HG03342 (cell line): ENCODE measurements at regions not wholly inside any gene's neighbourhood (a gene's known extent, or its start where the extent isn't known, plus 50 kb on each side); places are given as distances from the start of the nearest gene placed in this dataset.
A peak's percentile ranks its signal among the peaks of the same experiment; 100 is the strongest.

ENCODE experiments used
- ATAC-seq: cut with Tn5 transposase; IDR thresholded peaks from one replicate; pipeline ENCODE4 v1.9.1; 2021; ENCODE audit warnings: mild to moderate bottlenecking, moderate library complexity; ENCODE audit not compliant: unreplicated experiment

DNA sequence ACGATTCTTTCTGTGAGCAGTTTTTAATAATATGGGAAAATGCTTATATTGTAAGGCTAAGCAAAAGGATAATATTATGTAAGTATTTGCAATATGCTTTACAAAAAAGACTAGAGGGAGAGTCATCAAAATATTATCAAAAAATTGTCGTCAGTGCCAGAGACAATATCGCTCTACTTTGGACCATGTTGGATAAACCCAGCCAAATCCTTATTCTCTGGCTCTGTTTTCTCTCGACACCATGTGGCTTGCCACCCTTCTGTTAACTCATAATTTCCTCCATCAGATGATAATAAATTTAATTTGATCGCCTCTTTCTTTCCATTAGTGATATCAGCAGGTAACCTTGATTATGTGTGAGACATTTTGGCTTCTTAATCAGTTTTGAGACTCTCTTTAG, 129.9 kb downstream of the CDC42EP3 start:
- ATAC-seq: no peak

DNA sequence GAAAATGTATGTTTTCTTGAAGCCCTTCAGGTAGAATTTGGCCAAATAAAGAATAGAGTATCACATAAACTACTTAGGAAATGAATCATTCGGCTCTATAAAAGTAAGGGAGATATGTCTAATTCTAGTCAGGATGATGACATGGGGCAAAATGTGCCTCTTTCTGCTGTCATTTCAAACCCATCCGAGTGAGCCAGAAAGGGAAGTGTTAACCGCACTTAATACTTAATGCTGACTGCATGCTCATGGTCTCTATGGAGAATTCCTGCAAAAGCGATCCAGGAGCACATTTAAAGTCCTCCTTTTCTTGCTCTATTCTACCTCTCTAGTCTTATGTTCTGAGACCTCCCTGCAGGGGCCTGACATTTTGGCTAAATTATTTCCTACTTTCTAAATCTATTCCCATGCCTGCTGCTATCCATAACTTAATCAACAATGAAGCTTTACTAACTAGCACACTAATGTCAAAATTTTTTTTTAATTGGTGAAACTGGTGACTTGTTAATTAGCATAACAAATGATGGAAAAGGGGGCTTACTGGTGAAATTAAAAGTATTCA, 127.4 kb downstream of the CDC42EP3 start:
- ATAC-seq: no peak

- no peak for ATAC-seq
Measured at GRCh38 chr2:37544591-37545031, 126.8 kb downstream of the CDC42EP3 start.

GRCh38 chr2:37549598-37549997, 121.8 kb downstream of the CDC42EP3 start:
- no peak for ATAC-seq

- no peak for ATAC-seq
Measured at GRCh38 chr2:37550190-37550589, 121.3 kb downstream of the CDC42EP3 start.

DNA sequence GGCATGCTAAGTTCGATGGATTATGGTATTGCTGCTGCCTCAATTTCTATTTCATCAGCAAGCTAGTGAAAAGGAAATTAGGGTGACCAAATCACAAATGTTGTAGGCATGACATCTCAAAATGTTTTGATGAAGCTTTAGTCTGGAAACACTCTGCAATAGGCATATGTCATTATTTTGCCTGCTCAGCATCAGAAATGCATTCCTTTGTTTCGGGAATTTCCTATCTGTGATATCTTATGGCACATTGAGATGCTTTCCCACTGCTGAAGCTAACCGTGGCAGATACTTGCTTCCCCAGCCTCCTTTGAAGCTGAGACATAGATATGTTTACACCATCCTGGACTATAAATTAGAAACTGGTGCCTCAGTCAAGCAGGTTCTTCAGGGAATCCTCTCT, 119.7 kb downstream of the CDC42EP3 start:
- no peak for ATAC-seq

GRCh38 chr2:37552339-37552738, 119.1 kb downstream of the CDC42EP3 start:
- ATAC-seq: no peak

DNA sequence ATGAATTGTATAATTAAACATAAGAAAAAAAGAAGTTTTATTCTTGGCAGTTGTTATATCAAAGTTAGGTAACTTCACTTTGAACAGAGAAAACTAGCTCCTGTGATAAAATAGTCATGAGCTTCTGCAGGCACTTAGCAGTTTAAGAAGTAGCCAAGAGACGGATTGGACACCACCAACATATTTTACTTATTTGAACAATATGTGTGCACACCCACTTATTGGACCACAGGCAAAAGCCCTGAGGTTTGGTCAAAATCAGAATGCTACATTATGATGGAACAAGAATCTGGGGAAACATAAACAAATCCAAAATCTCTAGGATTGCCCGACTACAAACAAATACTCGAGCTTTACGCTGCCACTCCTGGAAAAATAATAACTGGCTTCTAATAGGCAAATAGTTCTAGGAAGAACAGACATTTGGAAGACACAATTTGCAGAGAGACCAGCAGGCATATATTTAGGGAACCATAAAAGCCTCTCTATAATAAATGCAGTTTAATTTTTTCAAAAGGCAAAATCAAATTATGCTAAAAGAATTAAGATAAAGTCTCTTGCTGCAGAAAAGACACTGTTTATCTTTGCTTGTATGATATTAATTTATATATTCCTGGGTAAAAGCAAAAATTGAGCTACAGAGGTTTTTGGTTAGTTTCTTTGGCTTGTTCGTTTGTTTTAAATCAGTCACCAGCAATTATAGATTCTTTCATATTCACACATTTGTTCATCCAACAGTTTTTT, 117.9 kb downstream of the CDC42EP3 start:
- ATAC-seq: no peak

- ATAC-seq: no peak
Measured at GRCh38 chr2:37554155-37554510, 117.3 kb downstream of the CDC42EP3 start.

- ATAC-seq: no peak
Measured at GRCh38 chr2:37554687-37555086, 116.8 kb downstream of the CDC42EP3 start.

GRCh38 chr2:37555457-37555856, 116.0 kb downstream of the CDC42EP3 start:
- ATAC-seq: no peak

DNA sequence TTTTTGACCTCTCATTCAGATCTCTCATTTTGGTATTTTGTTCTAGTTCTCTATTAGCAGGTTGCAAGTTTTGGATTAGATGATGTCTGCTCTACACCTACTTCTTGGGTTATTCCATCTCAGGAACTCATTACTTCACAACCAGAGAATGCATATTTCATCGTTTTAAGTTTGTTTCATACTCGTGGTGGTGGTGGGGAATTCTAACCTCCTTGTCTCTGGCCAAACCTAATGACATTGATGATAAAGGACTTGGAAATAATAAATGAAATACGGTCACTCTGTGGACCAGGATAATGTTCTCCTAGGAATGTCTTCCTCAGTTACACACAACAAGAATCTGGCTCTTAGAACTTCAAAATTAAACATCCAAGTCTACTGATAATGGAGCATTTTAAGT, 115.2 kb downstream of the CDC42EP3 start:
- no peak for ATAC-seq

DNA sequence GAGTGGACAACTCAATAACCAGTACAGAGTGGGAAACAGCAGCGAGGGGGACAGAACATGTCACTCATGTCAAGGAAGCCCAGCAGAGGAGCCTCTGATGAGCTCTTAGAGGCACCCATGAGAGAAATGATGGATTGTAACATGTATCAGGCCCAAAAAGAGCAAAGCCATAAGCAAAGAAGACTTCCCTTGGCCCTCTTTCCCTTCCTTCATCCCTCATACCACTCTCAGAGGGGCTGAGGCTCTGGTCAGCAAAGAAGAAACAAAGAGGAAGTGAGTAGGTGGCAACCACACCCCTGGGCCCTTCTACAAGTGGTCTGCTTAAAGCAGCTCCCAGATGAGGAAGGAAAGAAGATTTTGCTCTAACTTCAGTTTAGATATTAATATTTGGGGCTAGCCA, 112.8 kb downstream of the CDC42EP3 start:
- peak; percentile 75 for ATAC-seq

- ATAC-seq: no peak
Measured at GRCh38 chr2:37560241-37560848, 111.1 kb downstream of the CDC42EP3 start.

GRCh38 chr2:37560863-37561614, 110.4 kb downstream of the CDC42EP3 start:
- no peak for ATAC-seq

DNA sequence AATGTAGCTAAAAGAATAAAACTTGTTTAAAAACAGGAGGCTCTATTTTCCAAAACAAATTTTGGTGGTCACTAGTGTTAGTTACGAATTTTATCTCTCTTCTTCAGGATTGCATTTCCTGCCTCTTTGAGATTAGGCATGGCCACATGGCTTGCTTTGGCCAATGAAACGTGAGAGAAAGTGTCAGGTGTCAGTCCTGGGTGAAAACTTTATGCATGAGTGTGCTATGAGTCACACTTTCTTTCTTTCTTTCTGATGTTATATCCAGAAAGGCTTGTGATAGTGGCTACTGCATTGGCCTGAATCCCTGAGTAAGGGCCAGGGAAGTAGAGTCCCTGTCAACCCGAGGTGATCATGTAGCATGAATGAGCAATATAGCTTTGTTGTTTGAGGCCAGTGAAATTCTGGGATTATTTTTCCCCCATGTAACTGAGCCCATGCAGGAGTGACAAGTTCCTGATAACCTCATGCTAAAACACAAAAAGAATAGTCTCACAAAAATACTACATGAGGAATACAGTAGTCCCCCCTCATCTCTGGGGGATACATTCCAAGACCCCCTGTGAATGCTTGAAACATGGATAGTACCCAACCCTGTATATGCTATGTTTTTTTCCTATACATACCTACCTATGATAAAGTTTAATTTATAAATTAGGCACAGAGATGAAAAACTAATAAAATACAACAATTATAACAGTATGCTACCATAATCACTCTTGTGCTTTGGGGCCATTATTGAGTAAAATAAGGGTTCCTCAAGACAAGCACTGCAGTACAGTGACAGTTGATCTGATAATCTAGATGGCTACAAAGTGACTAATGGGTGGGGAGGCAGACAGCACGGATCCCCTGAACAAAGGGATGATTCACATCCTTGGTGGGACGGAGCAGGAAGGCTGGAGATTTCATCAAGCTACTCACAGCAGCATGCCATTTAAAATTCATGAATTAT, 109.5 kb downstream of the CDC42EP3 start:
- ATAC-seq: peak; percentile 58

DNA sequence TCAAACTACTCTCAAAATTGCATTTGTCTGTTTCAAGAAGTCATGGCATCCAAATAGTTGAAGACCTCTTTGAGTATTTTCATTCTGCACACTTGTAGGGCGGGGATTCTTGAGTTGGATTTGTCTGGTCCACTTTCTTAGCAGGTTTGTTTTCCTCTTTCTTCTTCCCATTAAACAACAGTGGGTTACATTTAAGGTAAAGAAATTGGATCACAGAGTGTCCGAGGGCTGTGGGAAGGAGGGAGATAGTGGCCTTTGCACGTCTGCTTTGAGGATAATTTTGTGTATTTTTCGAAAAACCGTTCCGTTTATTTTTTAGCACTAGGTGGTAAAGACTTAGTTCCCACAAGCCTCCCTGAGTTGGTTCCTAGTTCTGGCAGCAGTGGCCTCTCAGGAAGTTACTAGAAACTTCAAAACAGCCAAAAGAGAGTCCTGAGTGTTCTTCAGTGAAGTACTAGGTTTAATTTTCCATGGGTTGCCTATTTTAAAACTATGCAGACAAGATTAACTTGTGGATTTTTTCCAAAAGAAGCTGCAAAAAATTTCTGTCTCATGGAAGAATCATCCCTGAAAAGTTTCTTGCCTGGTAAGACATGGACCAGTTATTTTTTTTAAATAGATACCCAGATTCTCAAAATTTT, 107.9 kb downstream of the CDC42EP3 start:
- no peak for ATAC-seq

DNA sequence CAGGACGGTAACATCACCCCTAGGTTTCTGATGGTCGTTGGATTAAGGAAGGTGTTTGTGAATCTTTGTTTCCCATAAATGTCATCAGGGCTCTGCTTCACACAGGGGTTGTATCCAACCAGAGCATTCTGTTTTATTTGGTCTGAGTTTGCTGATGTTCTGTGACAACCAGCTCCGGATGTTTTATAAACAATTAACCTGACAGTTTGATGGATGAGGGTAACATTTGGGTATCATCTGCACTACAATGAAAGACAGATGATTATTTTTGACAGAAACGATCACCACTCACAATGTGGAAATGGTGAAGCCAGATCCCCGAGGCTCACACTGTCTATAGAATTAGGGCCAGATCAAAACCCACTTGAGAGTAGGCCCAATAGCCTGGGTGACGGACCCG, 107.1 kb downstream of the CDC42EP3 start:
- no peak for ATAC-seq

GRCh38 chr2:37566517-37566981, 104.9 kb downstream of the CDC42EP3 start:
- ATAC-seq: no peak

- no peak for ATAC-seq
Measured at GRCh38 chr2:37568565-37568964, 102.9 kb downstream of the CDC42EP3 start.
